PC-9 (cell line): ENCODE measurements at regions not wholly inside any gene's neighbourhood (a gene's known extent, or its start where the extent isn't known, plus 50 kb on each side); places are given as distances from the start of the nearest gene placed in this dataset.

Experiments
- BruUV-seq: library from RNA; stranded (reverse); fragments of 400-500 nt; replicated peaks from 2 replicates; lab custom pipeline; 2021; lab: Mats Ljungman, UMichigan
- CTCF ChIA-PET: fragments of 300-600 bp; sonication (Branson Sonifier 250); formaldehyde crosslinking; loops from one replicate; lab custom pipeline; 2022; ENCODE audit warnings: antibody characterized with exemption; lab: Charles Lee
- POLR2A ChIA-PET: fragments of 300-600 bp; sonication (Branson Sonifier 250); formaldehyde crosslinking; loops from one replicate; lab custom pipeline; 2022; ENCODE audit warnings: antibody characterized with exemption; ENCODE audit not compliant: unreplicated experiment; lab: Charles Lee
- DNase-seq, 2 experiments: peaks; one replicate each; pipeline versions ENCODE4 v3.0.0 to v3.0.0-alpha.2; 2015 to 2022; ENCODE audit warnings: mixed read lengths in 1 of 2
- H2AFZ ChIP-seq: fragments of 200-600 bp; sonication (generic); 2 replicates; pipeline ENCODE4 v1.8.1; 2017; ENCODE audit warnings: antibody characterized with exemption
- H3F3A ChIP-seq: fragments of 200-600 bp; sonication (generic); 2 replicates; pipeline ENCODE4 v1.8.1; 2017; ENCODE audit warnings: antibody characterized with exemption, mild to moderate bottlenecking, low read depth; ENCODE audit not compliant: insufficient read depth
- H3K27ac ChIP-seq: fragments of 200-600 bp; sonication (generic); 2 replicates; pipeline ENCODE4 v1.6.1; 2016; ENCODE audit warnings: mixed run types
- H3K27me3 ChIP-seq: fragments of 200-600 bp; sonication (generic); 2 replicates; pipeline ENCODE4 v1.6.1; 2016; ENCODE audit warnings: low read depth, mixed run types; ENCODE audit not compliant: insufficient read depth
- H3K36me3 ChIP-seq: fragments of 200-600 bp; sonication (generic); 2 replicates; pipeline ENCODE4 v1.6.1; 2016; ENCODE audit warnings: low read depth, mixed run types
- H3K4me1 ChIP-seq: fragments of 200-600 bp; sonication (generic); replicated peaks from 2 replicates; pipeline ENCODE4 v1.6.1; 2016; ENCODE audit warnings: mixed run types; ENCODE audit not compliant: insufficient read depth
- H3K4me2 ChIP-seq: fragments of 200-600 bp; sonication (generic); 2 replicates; pipeline ENCODE4 v1.6.1; 2017; ENCODE audit warnings: mixed run types
- H3K4me3 ChIP-seq: fragments of 200-600 bp; sonication (generic); 2 replicates; pipeline ENCODE4 v1.6.1; 2016; ENCODE audit warnings: mixed run types
- H3K79me2 ChIP-seq: fragments of 200-600 bp; sonication (generic); 2 replicates; pipeline ENCODE4 v1.6.1; 2017; ENCODE audit warnings: low read depth, mixed run types
- H3K9me2 ChIP-seq: fragments of 200-600 bp; sonication (generic); 2 replicates; pipeline ENCODE4 v1.8.1; 2017; ENCODE audit warnings: mild to moderate bottlenecking; ENCODE audit not compliant: insufficient read depth
- H3K9me3 ChIP-seq: fragments of 200-600 bp; sonication (generic); 2 replicates; pipeline ENCODE4 v1.8.1; 2016; ENCODE audit warnings: low read depth; ENCODE audit not compliant: insufficient read depth
- H4K20me1 ChIP-seq: fragments of 200-600 bp; sonication (generic); 2 replicates; pipeline ENCODE4 v1.8.1; 2017; ENCODE audit not compliant: insufficient read depth
- CTCF ChIP-seq: fragments of 200-600 bp; sonication (generic); conservative IDR thresholded peaks from 2 replicates; pipeline ENCODE4 v1.6.1; 2017; ENCODE audit warnings: mixed run types, antibody characterized with exemption, mild to moderate bottlenecking, moderate library complexity
- EZH2 ChIP-seq: fragments of 200-600 bp; sonication (generic); IDR thresholded peaks from 2 replicates; pipeline ENCODE4 v1.8.0; 2017; ENCODE audit warnings: antibody characterized with exemption, low read depth
- intact Hi-C: fragments of 100-400 bp; cut with micrococcal nuclease; formaldehyde crosslinking; loops from one replicate; pipeline ENCODE4 v1.10.0; 2022; ENCODE audit not compliant: unreplicated experiment

GRCh38 chr15:58235961-58236360, 97.8 kb downstream of the AQP9 start:
- ChIA-PET CTCF (no interaction called here), POLR2A (no interaction called here)
- Histone ChIP-seq H3F3A (peaks cover 13% of the 10 kb centered on the region), H3K79me2 (no peaks in the 10 kb centered on the region), H3K4me2 (no peak overlapping the region), H3K4me1 (peaks cover 18% of the 10 kb centered on the region; the same call in 1 of the 2 replicates), H3K9me3 (no peaks in the 10 kb centered on the region), H3K36me3 (no peaks in the 10 kb centered on the region), H3K9me2 (no peaks in the 10 kb centered on the region), H2AFZ (no peak overlapping the region), H3K4me3 (no peak overlapping the region), H3K27ac (no peak overlapping the region), H4K20me1 (no peaks in the 10 kb centered on the region), H3K27me3 (no peaks in the 10 kb centered on the region)
- BruUV-seq, result no TSS peak
- no peak for DNase-seq
- intact Hi-C loops, result no loop called here
- TF ChIP-seq EZH2 (no peak), CTCF (no peak)

- ChIA-PET POLR2A (no interaction called here), CTCF (interaction anchor here (0.6 kb wide), 1 partner anchor 790 kb away, joined by 3 read pairs; no protein-coding TSS in a partner anchor)
- Histone ChIP-seq H3K4me2 (no peak overlapping the region), H3K27ac (no peak overlapping the region), H4K20me1 (no peaks in the 10 kb centered on the region), H2AFZ (no peak overlapping the region), H3K4me3 (no peak overlapping the region), H3K36me3 (no peaks in the 10 kb centered on the region), H3K27me3 (no peaks in the 10 kb centered on the region), H3F3A (no peaks in the 10 kb centered on the region), H3K4me1 (no peaks in the 10 kb centered on the region), H3K79me2 (no peaks in the 10 kb centered on the region), H3K9me3 (no peaks in the 10 kb centered on the region), H3K9me2 (no peaks in the 10 kb centered on the region)
- no TSS peak for BruUV-seq
- DNase-seq, result no peak
- TF ChIP-seq EZH2 (no peak), CTCF (no peak)
- intact Hi-C loops, result no loop called here
Measured at GRCh38 chr15:58240191-58240932, 102.2 kb downstream of the AQP9 start.

GRCh38 chr15:58241872-58242271, 103.7 kb downstream of the AQP9 start:
- POLR2A ChIA-PET, result interaction anchor here (0.5 kb wide), 1 partner anchor 199 kb away, joined by 3 read pairs; no protein-coding TSS in a partner anchor

More at GRCh38 chr15:58241872-58242271, 103.7 kb downstream of the AQP9 start:
- H4K20me1 ChIP-seq, result no peaks in the 10 kb centered on the region
- no TSS peak for BruUV-seq
- intact Hi-C loops, result no loop called here
- H3K9me3 ChIP-seq, result no peaks in the 10 kb centered on the region
- H3K9me2 ChIP-seq, result no peaks in the 10 kb centered on the region
- no peaks in the 10 kb centered on the region for H3K79me2 ChIP-seq
- no peak overlapping the region for H2AFZ ChIP-seq
- DNase-seq, result no peak
- TF ChIP-seq EZH2 (no peak), CTCF (no peak)
- H3K4me1 ChIP-seq, result no peaks in the 10 kb centered on the region
- H3F3A ChIP-seq, result no peaks in the 10 kb centered on the region
- CTCF ChIA-PET, result no interaction called here
- no peak overlapping the region for H3K4me2 ChIP-seq
- no peaks in the 10 kb centered on the region for H3K36me3 ChIP-seq
- no peak overlapping the region for H3K27ac ChIP-seq
- no peaks in the 10 kb centered on the region for H3K27me3 ChIP-seq
- no peak overlapping the region for H3K4me3 ChIP-seq
